GM12872 (cell line): ENCODE measurements at regions not wholly inside any gene's neighbourhood (a gene's known extent, or its start where the extent isn't known, plus 50 kb on each side); places are given as distances from the start of the nearest gene placed in this dataset.

Experiments
- TF ChIP-seq, protein P1 (sequence below): IDR thresholded peaks from 3 replicates; pipeline ENCODE4 v1.5.1; 2011; ENCODE audit warnings: low read depth, mild to moderate bottlenecking, low read length, moderate library complexity; ENCODE audit not compliant: insufficient read depth

DNA sequence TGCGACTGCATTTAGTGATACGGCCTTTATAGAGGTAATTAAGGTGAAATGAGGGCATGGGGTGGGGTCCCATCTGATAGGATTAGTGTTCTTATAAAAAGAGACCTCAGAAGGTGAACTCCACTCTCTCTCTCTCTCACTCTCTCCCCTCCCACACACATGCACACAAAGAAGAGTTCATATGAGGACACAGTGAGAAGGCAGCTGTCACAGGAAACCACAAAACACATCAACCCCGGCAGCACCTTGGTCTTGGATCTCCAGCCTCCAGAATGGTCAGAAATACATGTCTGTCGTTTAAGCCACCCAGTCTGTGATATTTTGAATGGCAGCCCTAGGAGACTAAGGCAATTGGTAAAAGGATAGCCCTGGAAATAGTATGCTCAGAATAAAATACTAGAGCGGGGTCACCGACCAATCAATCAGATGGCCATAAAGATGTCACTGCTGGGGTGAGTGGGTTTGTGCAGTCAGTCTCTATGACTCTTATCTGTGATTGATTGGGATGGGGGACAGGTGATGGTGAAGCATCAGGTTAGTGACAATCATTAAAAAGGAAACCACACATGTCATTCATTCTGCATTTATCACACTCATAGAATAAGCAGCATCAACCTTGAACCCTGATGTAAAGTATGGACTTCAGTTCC, 118.9 kb upstream of the POU3F3 start:
- TF ChIP-seq, protein P1, sequence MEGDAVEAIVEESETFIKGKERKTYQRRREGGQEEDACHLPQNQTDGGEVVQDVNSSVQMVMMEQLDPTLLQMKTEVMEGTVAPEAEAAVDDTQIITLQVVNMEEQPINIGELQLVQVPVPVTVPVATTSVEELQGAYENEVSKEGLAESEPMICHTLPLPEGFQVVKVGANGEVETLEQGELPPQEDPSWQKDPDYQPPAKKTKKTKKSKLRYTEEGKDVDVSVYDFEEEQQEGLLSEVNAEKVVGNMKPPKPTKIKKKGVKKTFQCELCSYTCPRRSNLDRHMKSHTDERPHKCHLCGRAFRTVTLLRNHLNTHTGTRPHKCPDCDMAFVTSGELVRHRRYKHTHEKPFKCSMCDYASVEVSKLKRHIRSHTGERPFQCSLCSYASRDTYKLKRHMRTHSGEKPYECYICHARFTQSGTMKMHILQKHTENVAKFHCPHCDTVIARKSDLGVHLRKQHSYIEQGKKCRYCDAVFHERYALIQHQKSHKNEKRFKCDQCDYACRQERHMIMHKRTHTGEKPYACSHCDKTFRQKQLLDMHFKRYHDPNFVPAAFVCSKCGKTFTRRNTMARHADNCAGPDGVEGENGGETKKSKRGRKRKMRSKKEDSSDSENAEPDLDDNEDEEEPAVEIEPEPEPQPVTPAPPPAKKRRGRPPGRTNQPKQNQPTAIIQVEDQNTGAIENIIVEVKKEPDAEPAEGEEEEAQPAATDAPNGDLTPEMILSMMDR, result no peak

DNA sequence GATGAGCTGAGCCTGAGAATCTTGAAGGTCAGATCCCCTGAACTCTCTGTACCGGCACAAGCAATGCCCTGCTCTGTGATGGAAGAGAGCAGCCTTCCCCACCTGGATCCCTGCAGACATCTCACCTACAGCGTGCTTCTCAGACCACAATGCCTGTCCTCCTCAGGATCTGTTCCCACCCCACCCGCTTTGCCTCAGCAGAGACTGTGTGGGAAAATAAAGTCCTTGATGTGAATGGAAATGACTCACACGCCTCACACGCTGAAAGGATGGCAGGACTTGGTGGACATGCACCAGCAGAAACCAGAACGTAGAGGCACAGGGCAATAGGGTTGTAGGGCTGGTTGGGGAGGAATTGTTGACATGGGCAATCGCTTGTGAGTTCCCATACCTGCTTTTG, 117.9 kb upstream of the POU3F3 start:
- TF ChIP-seq, protein P1, result no peak

DNA sequence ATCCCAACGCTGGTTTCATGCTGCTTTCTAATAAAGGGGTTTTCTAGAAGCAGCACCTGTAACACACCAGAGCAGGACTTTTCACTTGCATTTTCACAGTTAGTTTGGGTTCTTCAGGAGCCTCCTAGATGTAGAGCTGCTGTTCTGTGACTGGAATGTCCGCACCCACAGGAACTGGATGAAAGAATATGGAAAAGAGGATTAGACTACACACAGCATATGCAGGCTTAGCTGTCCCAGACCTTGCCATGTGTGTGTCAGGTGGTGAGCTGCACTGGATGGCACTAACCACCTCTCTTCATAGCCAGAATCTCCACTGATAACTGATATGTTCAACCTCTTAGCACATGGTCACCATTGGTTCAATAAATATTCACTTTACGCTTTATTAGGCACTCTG, 112.1 kb upstream of the POU3F3 start:
- TF ChIP-seq, protein P1, result no peak

DNA sequence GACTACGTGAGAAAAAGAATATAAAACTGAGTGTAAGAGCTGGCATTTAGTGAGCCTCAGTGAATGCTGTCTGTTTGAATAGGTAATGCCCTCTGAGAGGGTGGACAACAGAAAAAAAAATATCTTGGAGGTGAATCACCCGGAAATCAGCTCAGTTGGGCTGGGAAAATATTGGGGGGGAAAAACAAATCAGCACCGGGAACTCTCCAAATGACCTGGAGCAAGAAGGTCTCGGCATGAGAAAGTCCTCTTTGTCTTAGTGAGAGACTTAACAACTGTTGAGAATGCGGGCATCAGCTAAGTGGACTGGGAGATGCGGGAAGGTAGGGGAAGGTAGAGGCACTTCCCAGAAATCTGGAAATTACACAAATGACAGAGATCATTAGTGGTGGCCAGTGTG, 109.4 kb upstream of the POU3F3 start:
- TF ChIP-seq, protein P1, result no peak

DNA sequence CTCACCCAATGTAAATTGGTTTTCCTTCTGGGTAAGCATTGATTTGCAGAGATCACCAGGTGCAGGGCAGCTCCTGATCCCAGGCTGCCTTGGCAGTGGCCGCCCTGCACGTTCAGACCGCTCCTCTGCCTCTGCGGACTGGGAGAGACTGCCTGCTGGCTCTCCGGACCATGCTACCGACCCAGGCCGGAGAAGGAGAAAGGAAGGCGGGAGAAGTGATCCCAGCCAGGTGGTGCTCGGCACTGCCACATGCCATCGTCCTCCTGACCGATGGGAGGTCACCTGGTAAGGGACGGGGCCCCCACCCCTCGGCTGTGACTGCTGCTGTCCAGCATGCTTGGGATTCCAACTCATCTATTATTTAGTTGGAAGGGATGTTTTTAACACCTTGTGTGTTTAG, 108.1 kb upstream of the POU3F3 start:
- TF ChIP-seq, protein P1, result no peak

DNA sequence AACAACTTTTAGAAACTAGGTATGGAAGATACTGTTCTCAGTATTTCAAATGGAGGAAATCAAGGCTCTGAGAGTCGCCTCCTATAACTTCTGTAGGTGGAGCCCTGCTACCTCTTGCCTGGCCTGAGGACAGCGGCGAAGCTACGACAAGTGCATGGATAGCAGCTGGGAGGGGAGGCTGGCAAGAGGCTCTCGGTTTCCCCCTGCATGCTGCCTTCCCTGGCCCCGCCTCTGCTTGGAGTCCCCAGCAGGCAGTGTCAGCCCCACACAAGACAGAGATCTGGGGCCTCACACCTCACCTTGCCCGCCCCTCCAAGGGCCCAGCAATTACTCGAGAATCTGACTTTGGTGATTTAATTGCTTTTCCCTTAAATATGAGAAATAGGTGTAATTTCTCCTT, 107.6 kb upstream of the POU3F3 start:
- TF ChIP-seq, protein P1, result no peak

DNA sequence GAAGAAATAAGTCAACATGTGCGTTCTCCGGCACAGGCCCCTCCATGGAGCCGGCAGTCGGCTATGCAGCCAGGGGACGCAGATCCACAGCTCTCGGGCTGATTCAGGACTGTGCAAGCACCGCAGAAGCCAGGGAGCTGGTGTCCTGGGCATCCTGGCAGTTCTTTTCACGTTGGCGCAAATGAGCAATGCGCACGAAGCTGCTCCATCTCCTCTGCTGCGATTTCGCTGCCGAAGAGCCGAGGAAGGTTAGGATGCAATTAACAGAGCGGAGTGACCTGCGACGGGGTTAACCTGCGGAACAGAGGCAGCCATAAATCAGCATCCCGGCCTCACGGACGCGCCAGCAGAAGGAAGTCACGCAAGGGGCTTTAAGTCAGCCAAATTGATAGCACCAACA, 107.1 kb upstream of the POU3F3 start:
- TF ChIP-seq, protein P1, result no peak

DNA sequence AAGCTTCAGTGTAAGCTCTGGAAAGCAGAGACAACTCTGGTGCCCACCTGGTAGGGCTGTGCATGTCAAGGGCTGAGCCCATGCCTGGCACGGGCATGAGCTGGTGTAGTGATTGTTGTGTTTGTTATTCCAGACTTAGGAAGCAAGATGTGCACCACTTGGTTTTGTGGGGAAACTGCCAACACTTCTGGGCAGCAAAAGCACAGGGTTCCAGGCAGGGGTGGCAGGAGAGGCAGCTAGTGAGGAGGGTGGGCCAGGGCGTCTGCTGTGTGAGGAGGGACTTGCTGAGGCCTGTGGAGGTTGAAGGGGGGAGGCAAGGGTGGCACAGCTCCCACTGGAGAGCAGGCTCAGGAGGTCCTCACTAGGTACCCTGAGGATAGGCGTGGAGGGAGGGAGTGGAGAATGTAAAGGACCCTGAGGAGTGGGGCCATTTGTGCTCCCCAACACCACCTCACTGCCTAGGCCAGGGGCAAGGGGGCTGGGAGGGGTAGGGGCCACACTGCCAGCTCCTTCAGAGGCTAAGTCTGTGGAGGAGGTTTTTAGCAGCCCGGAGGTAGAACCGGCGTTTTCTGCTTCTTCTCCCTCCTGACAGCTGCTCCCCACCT, 104.0 kb upstream of the POU3F3 start:
- TF ChIP-seq, protein P1, result no peak
